K562 (cell line): ENCODE measurements at regions not wholly inside any gene's neighbourhood (a gene's known extent, or its start where the extent isn't known, plus 50 kb on each side); places are given as distances from the start of the nearest gene placed in this dataset.

ENCODE experiments used
- ATAC-seq: fragments of 200-7000 bp; cut with Tn5 transposase; 3 replicates; pipeline ENCODE4 v1.9.1; 2020; ENCODE audit warnings: moderate library complexity
- BruUV-seq: library from RNA; stranded (reverse); fragments of 400-500 nt; replicated peaks from 2 replicates; lab custom pipeline; 2021; lab: Mats Ljungman, UMichigan
- CTCF ChIA-PET: fragments of 300-600 bp; formaldehyde crosslinking; extraction: SDS; loops from one replicate; lab custom pipeline; 2021; ENCODE audit warnings: low intra/inter-chr PET ratio; lab: Yijun Ruan, JAX
- POLR2A ChIA-PET: fragments of 300-600, 350-650 bp; sonication (Branson Sonifier 250); formaldehyde crosslinking; extraction: SDS; loops from one replicate; lab custom pipeline; 2021; ENCODE audit warnings: antibody characterized with exemption, inconsistent platforms; lab: Yijun Ruan, JAX
- DNase-seq, 4 experiments: peaks; one replicate each; pipeline versions ENCODE4 v3.0.0 to v3.0.0-alpha.2; 2011 to 2018; ENCODE audit warnings: low spot score in 3 of 4, mixed read lengths in 3 of 4; ENCODE audit errors: extremely low read depth in 1 of 4
- FAIRE-seq: peaks from 2 replicates; lab custom pipeline; 2011; peaks lifted over from hg19 to GRCh38; lab: Jason Lieb, UNC
- H2AFZ ChIP-seq: 2 replicates; pipeline ENCODE4 v1.6.0; 2011; ENCODE audit warnings: low read depth, low read length, control low read depth, inconsistent platforms
- H3K27ac ChIP-seq: fragments of 200-600 bp; 3 replicates; pipeline ENCODE4 v1.8.0; 2011; ENCODE audit warnings: low read depth, mild to moderate bottlenecking, control low read depth, inconsistent platforms, low read length, moderate library complexity, mixed read lengths; ENCODE audit errors: extremely low read depth
- H3K27me3 ChIP-seq, 2 experiments: fragments of 300-600 bp in 1 of 2; 2 replicates in 1 of 2; 3 replicates in 1 of 2; pipeline versions ENCODE4 v1.6.0 to v1.8.0; 2011; ENCODE audit warnings: inconsistent platforms in 2 of 2, low read length in 2 of 2, mild to moderate bottlenecking in 1 of 2, mixed read lengths in 1 of 2, moderate library complexity in 1 of 2; ENCODE audit not compliant: control insufficient read depth in 2 of 2, insufficient read depth in 2 of 2
- H3K36me3 ChIP-seq: fragments of 300-600 bp; 3 replicates; pipeline ENCODE4 v1.8.0; 2011; ENCODE audit warnings: mild to moderate bottlenecking, low read length, inconsistent platforms; ENCODE audit not compliant: control insufficient read depth, insufficient read depth
- H3K4me1 ChIP-seq, 2 experiments: fragments of 200-600 bp in 1 of 2; replicated peaks in 1 of 2; 2 replicates in 1 of 2; 3 replicates in 1 of 2; pipeline versions ENCODE4 v1.5.1 to v1.8.0; 2011; ENCODE audit warnings: inconsistent platforms in 2 of 2, low read length in 2 of 2, mild to moderate bottlenecking in 1 of 2, mixed read lengths in 1 of 2, moderate library complexity in 1 of 2; ENCODE audit not compliant: control insufficient read depth in 2 of 2, insufficient read depth in 2 of 2
- H3K4me2 ChIP-seq: 2 replicates; pipeline ENCODE4 v1.6.1; 2011; ENCODE audit warnings: low read length, control low read depth, inconsistent platforms, mixed read lengths; ENCODE audit not compliant: insufficient read depth
- H3K4me3 ChIP-seq: fragments of 200-600 bp; sonication (generic), shearing (Covaris generic); 2 replicates; pipeline ENCODE4 v1.5.1; 2016; ENCODE audit warnings: control low read depth, inconsistent platforms
- H3K79me2 ChIP-seq: fragments of 200-600 bp; 3 replicates; pipeline ENCODE4 v1.8.0; 2011; ENCODE audit warnings: low read length, inconsistent platforms; ENCODE audit not compliant: control insufficient read depth, insufficient read depth
- H3K9ac ChIP-seq, 2 experiments: 2 replicates each; pipeline versions ENCODE4 v1.6.0 to v1.6.1; 2011; ENCODE audit warnings: low read depth in 2 of 2, low read length in 2 of 2, control low read depth in 1 of 2, inconsistent platforms in 1 of 2, mild to moderate bottlenecking in 1 of 2, mixed read lengths in 1 of 2; ENCODE audit not compliant: insufficient read depth in 1 of 2
- H3K9me1 ChIP-seq: one replicate; pipeline ENCODE4 v1.6.0; 2011; ENCODE audit warnings: inconsistent platforms, mild to moderate bottlenecking, low read length, moderate library complexity; ENCODE audit not compliant: control insufficient read depth, insufficient read depth
- H3K9me3 ChIP-seq: replicated peaks from 2 replicates; pipeline ENCODE4 v1.5.1; 2011; ENCODE audit warnings: low read depth, low read length, inconsistent platforms; ENCODE audit not compliant: control insufficient read depth, insufficient read depth
- H4K20me1 ChIP-seq: replicated peaks from 2 replicates; pipeline ENCODE4 v1.6.1; 2011; ENCODE audit warnings: low read length, inconsistent platforms, mixed read lengths; ENCODE audit not compliant: control insufficient read depth, insufficient read depth
- DLX4 ChIP-seq: fragments of 250-450 bp; sonication (Bioruptor Pico); IDR thresholded peaks from 2 replicates; pipeline ENCODE4 v1.6.1; 2021; ENCODE audit warnings: mild to moderate bottlenecking
- E2F8 ChIP-seq: fragments of 450-650 bp; IDR thresholded peaks from 2 replicates; pipeline ENCODE4 v1.7.1; 2018; ENCODE audit warnings: mild to moderate bottlenecking, low read depth; ENCODE audit not compliant: partially characterized antibody
- WGBS: fragments of 100-300 bp; shearing (Covaris generic); methylation state at CpG from one replicate; pipeline ENCODE4 v1.1.6; 2016; ENCODE audit warnings: low coverage, mixed read lengths; ENCODE audit not compliant: insufficient coverage; ENCODE audit errors: missing lambda C conversion rate; 5-methylcytosine and 5-hydroxymethylcytosine counted together
- in situ Hi-C: fragments of 300-500 bp; cut with MboI; formaldehyde crosslinking; loops from 4 replicates; pipeline ENCODE4 v1.15.0; 2018; ENCODE audit warnings: inconsistent platforms, mixed read lengths
- intact Hi-C: fragments of 100-400 bp; cut with micrococcal nuclease; formaldehyde crosslinking; loops from 2 replicates; pipeline ENCODE4 v1.14.2; 2022
- TF ChIP-seq, protein P1 (sequence below): fragments of 250-450 bp; sonication (Bioruptor Pico); IDR thresholded peaks from 2 replicates; pipeline ENCODE4 v1.4.0; 2020
- TF ChIP-seq, protein P2 (sequence below): fragments of 250-450 bp; sonication (Bioruptor Pico); IDR thresholded peaks from 2 replicates; pipeline ENCODE4 v1.8.0; 2021; ENCODE audit warnings: mild to moderate bottlenecking, moderate library complexity

GRCh38 chr21:35521293-35521692 is 472.2 kb upstream of the RUNX1 start:
- in situ Hi-C loops (no loop called here), intact Hi-C loops (no loop called here)
- CTCF ChIA-PET: no interaction called here
- Histone ChIP-seq H2AFZ (no peak overlapping the region), H3K79me2 (no peaks in the 10 kb centered on the region), H3K4me1 (no peaks in the 10 kb centered on the region; a peak in 2 of 5 replicates), H3K36me3 (no peaks in the 10 kb centered on the region), H4K20me1 (no peaks in the 10 kb centered on the region), H3K9ac (no peak overlapping the region), H3K27me3 (peaks cover 2 to 10% of the 10 kb centered on the region in 2 experiments; a peak in 1 of 5 replicates), H3K9me1 (no peaks in the 10 kb centered on the region), H3K9me3 (no peaks in the 10 kb centered on the region), H3K4me3 (no peak overlapping the region), H3K4me2 (no peak overlapping the region), H3K27ac (no peak overlapping the region)
- DNase-seq: no peak
- FAIRE-seq: no peak
- no TSS peak for BruUV-seq
- WGBS: 28% methylated on average over 4 of the region's 4 CpGs
- ATAC-seq: 0 out of 3 replicates have a peak, but pooled peaks have one; percentile 31
- POLR2A ChIA-PET: interaction anchor here (0.6 kb wide), 1 partner anchor 34 kb away, joined by 3 read pairs; no protein-coding TSS in a partner anchor
- TF ChIP-seq DLX4 (CRISPR knock-in tag): no peak
- TF ChIP-seq, protein P1, sequence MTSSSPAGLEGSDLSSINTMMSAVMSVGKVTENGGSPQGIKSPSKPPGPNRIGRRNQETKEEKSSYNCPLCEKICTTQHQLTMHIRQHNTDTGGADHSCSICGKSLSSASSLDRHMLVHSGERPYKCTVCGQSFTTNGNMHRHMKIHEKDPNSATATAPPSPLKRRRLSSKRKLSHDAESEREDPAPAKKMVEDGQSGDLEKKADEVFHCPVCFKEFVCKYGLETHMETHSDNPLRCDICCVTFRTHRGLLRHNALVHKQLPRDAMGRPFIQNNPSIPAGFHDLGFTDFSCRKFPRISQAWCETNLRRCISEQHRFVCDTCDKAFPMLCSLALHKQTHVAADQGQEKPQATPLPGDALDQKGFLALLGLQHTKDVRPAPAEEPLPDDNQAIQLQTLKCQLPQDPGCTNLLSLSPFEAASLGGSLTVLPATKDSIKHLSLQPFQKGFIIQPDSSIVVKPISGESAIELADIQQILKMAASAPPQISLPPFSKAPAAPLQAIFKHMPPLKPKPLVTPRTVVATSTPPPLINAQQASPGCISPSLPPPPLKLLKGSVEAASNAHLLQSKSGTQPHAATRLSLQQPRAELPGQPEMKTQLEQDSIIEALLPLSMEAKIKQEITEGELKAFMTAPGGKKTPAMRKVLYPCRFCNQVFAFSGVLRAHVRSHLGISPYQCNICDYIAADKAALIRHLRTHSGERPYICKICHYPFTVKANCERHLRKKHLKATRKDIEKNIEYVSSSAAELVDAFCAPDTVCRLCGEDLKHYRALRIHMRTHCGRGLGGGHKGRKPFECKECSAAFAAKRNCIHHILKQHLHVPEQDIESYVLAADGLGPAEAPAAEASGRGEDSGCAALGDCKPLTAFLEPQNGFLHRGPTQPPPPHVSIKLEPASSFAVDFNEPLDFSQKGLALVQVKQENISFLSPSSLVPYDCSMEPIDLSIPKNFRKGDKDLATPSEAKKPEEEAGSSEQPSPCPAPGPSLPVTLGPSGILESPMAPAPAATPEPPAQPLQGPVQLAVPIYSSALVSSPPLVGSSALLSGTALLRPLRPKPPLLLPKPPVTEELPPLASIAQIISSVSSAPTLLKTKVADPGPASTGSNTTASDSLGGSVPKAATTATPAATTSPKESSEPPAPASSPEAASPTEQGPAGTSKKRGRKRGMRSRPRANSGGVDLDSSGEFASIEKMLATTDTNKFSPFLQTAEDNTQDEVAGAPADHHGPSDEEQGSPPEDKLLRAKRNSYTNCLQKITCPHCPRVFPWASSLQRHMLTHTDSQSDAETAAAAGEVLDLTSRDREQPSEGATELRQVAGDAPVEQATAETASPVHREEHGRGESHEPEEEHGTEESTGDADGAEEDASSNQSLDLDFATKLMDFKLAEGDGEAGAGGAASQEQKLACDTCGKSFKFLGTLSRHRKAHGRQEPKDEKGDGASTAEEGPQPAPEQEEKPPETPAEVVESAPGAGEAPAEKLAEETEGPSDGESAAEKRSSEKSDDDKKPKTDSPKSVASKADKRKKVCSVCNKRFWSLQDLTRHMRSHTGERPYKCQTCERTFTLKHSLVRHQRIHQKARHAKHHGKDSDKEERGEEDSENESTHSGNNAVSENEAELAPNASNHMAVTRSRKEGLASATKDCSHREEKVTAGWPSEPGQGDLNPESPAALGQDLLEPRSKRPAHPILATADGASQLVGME (CRISPR knock-in tag): no peak
- no peak for TF ChIP-seq E2F8
- TF ChIP-seq, protein P2, sequence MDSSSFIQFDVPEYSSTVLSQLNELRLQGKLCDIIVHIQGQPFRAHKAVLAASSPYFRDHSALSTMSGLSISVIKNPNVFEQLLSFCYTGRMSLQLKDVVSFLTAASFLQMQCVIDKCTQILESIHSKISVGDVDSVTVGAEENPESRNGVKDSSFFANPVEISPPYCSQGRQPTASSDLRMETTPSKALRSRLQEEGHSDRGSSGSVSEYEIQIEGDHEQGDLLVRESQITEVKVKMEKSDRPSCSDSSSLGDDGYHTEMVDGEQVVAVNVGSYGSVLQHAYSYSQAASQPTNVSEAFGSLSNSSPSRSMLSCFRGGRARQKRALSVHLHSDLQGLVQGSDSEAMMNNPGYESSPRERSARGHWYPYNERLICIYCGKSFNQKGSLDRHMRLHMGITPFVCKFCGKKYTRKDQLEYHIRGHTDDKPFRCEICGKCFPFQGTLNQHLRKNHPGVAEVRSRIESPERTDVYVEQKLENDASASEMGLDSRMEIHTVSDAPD (CRISPR knock-in tag): no peak
